H4 (cell line): ENCODE measurements at regions not wholly inside any gene's neighbourhood (a gene's known extent, or its start where the extent isn't known, plus 50 kb on each side); places are given as distances from the start of the nearest gene placed in this dataset.

Source experiments
- DNase-seq: peaks from one replicate; pipeline ENCODE4 v3.0.0-alpha.2; 2015; ENCODE audit warnings: low spot score

GRCh38 chr2:56102098-56102497 is 81.7 kb upstream of the CCDC85A start:
- DNase-seq = no peak

- DNase-seq = no peak
Observed at GRCh38 chr2:56102866-56103265, 80.9 kb upstream of the CCDC85A start.

- no peak for DNase-seq
Observed at GRCh38 chr2:56104962-56105361, 78.8 kb upstream of the CCDC85A start.

- DNase-seq = no peak
Observed at GRCh38 chr2:56107502-56108220, 76.1 kb upstream of the CCDC85A start.

GRCh38 chr2:56108806-56109205 is 75.0 kb upstream of the CCDC85A start:
- no peak for DNase-seq

GRCh38 chr2:56109994-56110393 is 73.8 kb upstream of the CCDC85A start:
- DNase-seq = no peak

- DNase-seq = no peak
Observed at GRCh38 chr2:56113382-56113975, 70.3 kb upstream of the CCDC85A start.

- DNase-seq = peak; percentile 24
Observed at GRCh38 chr2:56117764-56118163, 66.0 kb upstream of the CCDC85A start.

- DNase-seq = peak; percentile 49
Observed at GRCh38 chr2:56118474-56118873, 65.3 kb upstream of the CCDC85A start.

GRCh38 chr2:56121995-56122394 is 61.8 kb upstream of the CCDC85A start:
- DNase-seq = no peak

GRCh38 chr2:56123538-56123937 is 60.3 kb upstream of the CCDC85A start:
- DNase-seq = no peak

GRCh38 chr2:56127010-56127409 is 56.8 kb upstream of the CCDC85A start:
- DNase-seq = no peak

GRCh38 chr2:56127463-56128152 is 56.2 kb upstream of the CCDC85A start:
- DNase-seq = no peak

GRCh38 chr2:56128235-56128634 is 55.6 kb upstream of the CCDC85A start:
- DNase-seq = no peak

- peak; percentile 44 for DNase-seq
Observed at GRCh38 chr2:56130463-56131070, 53.2 kb upstream of the CCDC85A start.

GRCh38 chr2:56132138-56132537 is 51.7 kb upstream of the CCDC85A start:
- peak; percentile 31 for DNase-seq

- DNase-seq = no peak
Observed at GRCh38 chr2:56133441-56133840, 50.3 kb upstream of the CCDC85A start.

GRCh38 chr2:56133931-56134629 is 49.7 kb upstream of the CCDC85A start:
- DNase-seq = no peak
